Activated T-helper 9 cell treated with anti-CD3 and anti-CD28 coated beads, Interleukin-2, amount 50 U/mL, for 16 hours (primary cell): ENCODE measurements at regions not wholly inside any gene's neighbourhood (a gene's known extent, or its start where the extent isn't known, plus 50 kb on each side); places are given as distances from the start of the nearest gene placed in this dataset.
"Not testable (repeated sequence)": the region's sequence is repeated elsewhere in the genome, so short reads cannot be mapped to it uniquely, and the experiment has no call there.

Experiments used
- DNase-seq: peaks from one replicate; pipeline ENCODE4 v3.0.0-alpha.2; 2020; ENCODE audit warnings: low read depth

- DNase-seq, result no peak
Measured at GRCh38 chr9:106233116-106233515, 538.8 kb downstream of the TMEM38B start.

- not testable (repeated sequence) for DNase-seq
Measured at GRCh38 chr9:106260908-106261307, 566.6 kb downstream of the TMEM38B start.

GRCh38 chr9:106277966-106278365, 583.6 kb downstream of the TMEM38B start:
- DNase-seq, result no peak

GRCh38 chr9:106283769-106284168, 579.2 kb upstream of the ZNF462 start:
- DNase-seq, result no peak

- no peak for DNase-seq
Measured at GRCh38 chr9:106284296-106284695, 578.7 kb upstream of the ZNF462 start.

- no peak for DNase-seq
Measured at GRCh38 chr9:106286249-106286648, 576.7 kb upstream of the ZNF462 start.

- DNase-seq, result no peak
Measured at GRCh38 chr9:106287091-106287631, 575.8 kb upstream of the ZNF462 start.

- DNase-seq, result no peak
Measured at GRCh38 chr9:106287731-106288130, 575.2 kb upstream of the ZNF462 start.

GRCh38 chr9:106288689-106289088, 574.3 kb upstream of the ZNF462 start:
- DNase-seq, result no peak

GRCh38 chr9:106291786-106292185, 571.2 kb upstream of the ZNF462 start:
- DNase-seq, result no peak

- DNase-seq, result no peak
Measured at GRCh38 chr9:106296426-106296825, 566.5 kb upstream of the ZNF462 start.

- DNase-seq, result no peak
Measured at GRCh38 chr9:106298997-106299396, 564.0 kb upstream of the ZNF462 start.

GRCh38 chr9:106304401-106304920, 558.5 kb upstream of the ZNF462 start:
- no peak for DNase-seq

- DNase-seq, result no peak
Measured at GRCh38 chr9:106305428-106306133, 557.4 kb upstream of the ZNF462 start.

GRCh38 chr9:106307670-106308069, 555.3 kb upstream of the ZNF462 start:
- DNase-seq, result no peak

- DNase-seq, result no peak
Measured at GRCh38 chr9:106309925-106310324, 553.0 kb upstream of the ZNF462 start.

- no peak for DNase-seq
Measured at GRCh38 chr9:106310782-106311181, 552.2 kb upstream of the ZNF462 start.

- DNase-seq, result no peak
Measured at GRCh38 chr9:106312906-106313305, 550.1 kb upstream of the ZNF462 start.

- DNase-seq, result no peak
Measured at GRCh38 chr9:106314476-106314875, 548.5 kb upstream of the ZNF462 start.

GRCh38 chr9:106321394-106322180, 541.4 kb upstream of the ZNF462 start:
- no peak for DNase-seq

GRCh38 chr9:106322706-106323245, 540.2 kb upstream of the ZNF462 start:
- DNase-seq, result no peak

- no peak for DNase-seq
Measured at GRCh38 chr9:106324053-106324585, 538.8 kb upstream of the ZNF462 start.
